Pulmonary artery endothelial cell (primary cell): ENCODE measurements at regions not wholly inside any gene's neighbourhood (a gene's known extent, or its start where the extent isn't known, plus 50 kb on each side); places are given as distances from the start of the nearest gene placed in this dataset.
"Not testable (repeated sequence)": the region's sequence is repeated elsewhere in the genome, so short reads cannot be mapped to it uniquely, and the experiment has no call there.

Experiments
- DNase-seq: peaks from one replicate; pipeline ENCODE4 v3.0.0-alpha.2; 2011; ENCODE audit warnings: low read depth, low spot score

DNA sequence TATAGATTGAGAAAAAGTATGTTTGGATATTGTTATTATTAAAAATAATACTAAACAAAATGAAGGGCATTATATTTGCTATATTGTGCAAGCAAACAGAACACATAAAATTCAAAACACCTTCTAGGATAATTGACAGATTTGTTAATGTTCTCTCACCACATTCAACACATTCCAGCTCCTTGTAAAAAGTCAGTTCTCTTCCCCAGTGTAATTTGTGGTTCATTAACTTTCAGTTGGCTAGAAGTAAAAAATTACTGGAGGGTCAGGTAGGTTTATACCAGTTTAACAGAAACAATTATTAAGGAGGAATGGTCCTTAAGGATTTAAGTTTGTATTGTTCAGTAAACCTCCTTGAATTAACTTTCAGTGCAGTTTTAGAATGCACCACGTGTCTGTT lies 1235.3 kb upstream of the ADGRL2 start:
- no peak for DNase-seq

GRCh38 chr1:80542231-80542630 lies 1258.5 kb upstream of the ADGRL2 start:
- DNase-seq = no peak

DNA sequence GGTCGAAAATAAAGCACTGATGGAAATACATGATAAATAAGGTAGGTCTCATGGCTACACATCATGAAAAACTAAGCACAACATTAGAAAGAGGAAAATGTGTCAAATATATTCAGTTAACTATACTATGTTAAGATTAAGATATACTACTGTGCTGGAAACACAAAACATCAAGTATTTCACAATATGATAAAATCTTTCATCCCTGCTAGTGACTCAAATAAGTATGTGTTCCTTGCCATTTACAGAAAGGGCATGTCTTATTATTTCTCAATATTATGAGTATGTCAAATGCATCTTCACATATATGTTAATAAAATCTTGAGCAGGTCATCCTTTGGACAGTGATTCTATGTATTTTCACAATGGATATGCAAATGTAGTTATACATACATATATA lies 1260.1 kb upstream of the ADGRL2 start:
- no peak for DNase-seq

GRCh38 chr1:80540149-80540548 lies 1260.6 kb upstream of the ADGRL2 start:
- DNase-seq = no peak

- DNase-seq = not testable (repeated sequence)
Observed at GRCh38 chr1:80539298-80539697, 1261.4 kb upstream of the ADGRL2 start.

DNA sequence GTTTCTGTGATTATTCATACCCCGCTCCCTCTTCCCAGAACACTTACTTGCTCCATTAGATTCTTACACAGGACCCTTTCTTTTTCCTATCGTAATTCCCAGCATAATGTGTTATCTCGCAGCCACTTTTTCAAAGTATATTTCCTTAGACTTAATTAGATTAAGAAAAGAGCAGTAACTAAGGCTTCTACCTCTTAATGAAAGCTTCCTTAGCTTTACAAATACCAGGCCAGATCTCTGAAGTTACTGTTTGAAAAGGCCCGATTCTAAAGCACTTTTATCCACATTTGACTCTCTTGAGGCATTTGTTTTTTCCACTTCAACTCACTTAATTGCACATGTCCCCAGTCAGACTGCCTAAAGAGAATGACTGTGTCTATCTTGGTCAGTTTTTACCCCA lies 1264.3 kb upstream of the ADGRL2 start:
- no peak for DNase-seq

DNA sequence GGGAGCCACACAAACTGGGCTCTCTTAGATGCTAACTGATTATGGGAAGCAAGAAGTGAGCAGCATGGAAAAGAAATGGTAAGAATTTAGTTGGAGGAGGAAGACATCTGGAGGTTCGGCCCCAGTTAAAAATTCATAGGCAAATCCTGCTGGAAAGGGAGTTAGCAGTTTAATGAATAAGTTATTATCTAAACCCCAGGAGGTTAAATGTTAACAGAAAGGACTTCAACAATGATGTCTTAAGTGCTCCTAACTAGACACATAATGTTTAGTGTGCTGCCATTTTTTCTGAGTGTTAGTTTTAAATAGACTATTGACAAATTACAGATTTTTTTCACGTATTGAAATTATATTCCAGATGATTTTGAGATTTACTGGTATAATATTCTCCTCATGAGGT lies 1265.3 kb upstream of the ADGRL2 start:
- no peak for DNase-seq

DNA sequence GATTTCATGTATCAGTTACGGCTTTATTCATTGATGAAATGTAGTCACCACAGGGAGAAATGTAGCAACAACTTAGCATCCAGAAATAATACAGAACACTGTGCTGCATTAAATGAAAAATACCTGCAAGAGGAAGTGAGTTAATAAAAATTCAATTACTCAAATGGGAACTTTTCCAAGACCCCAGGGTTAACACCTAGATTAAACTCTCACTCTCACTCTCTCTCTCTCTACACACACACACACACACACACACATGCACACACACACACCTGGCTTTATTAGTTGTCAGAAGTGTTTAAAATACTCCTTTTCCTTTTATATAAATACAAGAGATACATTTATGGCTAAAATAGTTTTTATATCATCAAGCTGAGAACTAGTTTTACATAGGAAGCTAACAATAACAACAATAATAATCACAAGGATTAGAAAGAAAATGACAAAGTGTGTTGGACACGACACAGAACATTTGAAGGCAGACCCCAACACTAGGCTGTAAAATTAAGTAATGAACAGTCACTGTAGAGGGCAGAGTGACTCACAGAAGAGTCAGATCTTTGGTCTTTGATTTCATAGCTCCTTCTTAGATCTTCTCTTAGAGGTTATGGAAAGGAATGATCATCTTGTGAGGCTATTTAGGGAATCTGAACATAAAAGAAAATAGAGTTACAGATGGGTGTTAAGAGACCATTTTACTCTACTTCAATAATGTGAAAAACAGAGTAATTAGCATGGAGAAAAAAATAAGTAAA lies 1266.0 kb upstream of the ADGRL2 start:
- DNase-seq = no peak

GRCh38 chr1:80533775-80534334 lies 1266.9 kb upstream of the ADGRL2 start:
- no peak for DNase-seq

DNA sequence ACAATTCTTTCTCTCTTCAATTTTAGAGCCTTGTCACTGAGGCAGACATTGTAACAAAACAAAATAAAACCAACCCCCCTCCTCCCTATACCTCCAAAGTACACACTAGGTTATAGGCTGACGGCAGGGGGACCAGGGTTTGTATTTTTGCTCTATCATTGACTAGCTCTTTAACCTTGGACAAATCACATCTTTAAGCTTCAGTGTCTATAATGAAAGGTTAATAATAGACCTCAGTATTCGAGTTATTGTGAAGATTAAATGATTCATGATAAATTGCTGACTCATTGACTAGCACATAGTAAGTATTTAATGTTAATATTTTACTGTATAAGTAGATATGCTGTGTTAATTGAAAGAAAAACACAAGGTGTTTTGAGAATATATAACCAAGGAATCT lies 1267.6 kb upstream of the ADGRL2 start:
- DNase-seq = no peak

DNA sequence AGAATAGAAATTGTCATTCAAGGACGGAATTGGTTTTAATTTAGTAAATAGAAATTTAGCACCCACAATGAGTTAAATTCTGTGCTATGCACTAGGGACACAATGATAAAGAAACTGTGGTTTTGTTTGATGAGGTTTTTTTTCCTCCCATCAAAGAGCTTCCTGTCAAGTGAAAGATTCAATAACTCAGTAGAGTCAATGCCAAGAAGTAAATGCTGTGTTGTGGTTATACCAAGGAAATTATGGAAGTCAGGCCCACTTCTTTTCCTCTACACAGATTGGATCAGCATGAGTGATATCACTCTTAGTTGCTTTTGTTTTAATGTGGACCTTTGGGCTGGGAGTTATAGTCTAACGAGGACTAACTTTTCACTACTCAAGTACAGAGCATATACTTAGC lies 1269.6 kb upstream of the ADGRL2 start:
- no peak for DNase-seq

- DNase-seq = no peak
Observed at GRCh38 chr1:80529546-80529945, 1271.2 kb upstream of the ADGRL2 start.

- DNase-seq = no peak
Observed at GRCh38 chr1:80523861-80524260, 1276.9 kb upstream of the ADGRL2 start.

GRCh38 chr1:80523071-80523470 lies 1277.7 kb upstream of the ADGRL2 start:
- DNase-seq = not testable (repeated sequence)

GRCh38 chr1:80520949-80521348 lies 1279.8 kb upstream of the ADGRL2 start:
- DNase-seq = no peak

- no peak for DNase-seq
Observed at GRCh38 chr1:80517062-80517461, 1283.7 kb upstream of the ADGRL2 start.

DNA sequence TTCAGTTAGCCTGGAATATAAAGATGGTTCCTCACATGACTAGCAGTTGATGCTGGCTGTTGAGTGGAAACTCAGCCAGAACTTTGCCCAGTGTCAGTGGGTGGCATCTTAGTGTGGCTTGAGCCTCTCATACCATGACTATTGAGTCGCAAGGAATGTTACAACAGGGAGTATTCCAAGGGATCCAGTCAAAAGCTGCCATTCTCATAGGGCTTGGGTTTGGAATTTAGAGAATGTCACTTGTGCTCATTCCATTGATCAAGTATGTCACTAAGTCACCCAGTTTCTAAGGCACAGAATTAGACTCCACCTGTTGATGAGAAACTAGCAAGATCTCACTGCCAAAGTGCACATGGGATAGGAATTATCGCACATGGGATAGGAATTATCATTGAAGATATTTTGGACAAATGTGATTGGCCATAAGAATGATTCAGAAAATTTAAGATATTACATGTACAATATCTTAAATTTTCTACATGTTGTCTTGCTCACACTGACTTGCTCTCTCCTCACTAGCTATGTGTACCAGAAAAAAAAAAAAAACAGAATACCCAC lies 1290.7 kb upstream of the ADGRL2 start:
- DNase-seq = no peak

GRCh38 chr1:80506216-80506615 lies 1294.5 kb upstream of the ADGRL2 start:
- no peak for DNase-seq

- DNase-seq = no peak
Observed at GRCh38 chr1:80498673-80499072, 1302.1 kb upstream of the ADGRL2 start.

GRCh38 chr1:80495806-80496205 lies 1304.9 kb upstream of the ADGRL2 start:
- DNase-seq = no peak

GRCh38 chr1:80472145-80472544 lies 1328.6 kb upstream of the ADGRL2 start:
- no peak for DNase-seq

DNA sequence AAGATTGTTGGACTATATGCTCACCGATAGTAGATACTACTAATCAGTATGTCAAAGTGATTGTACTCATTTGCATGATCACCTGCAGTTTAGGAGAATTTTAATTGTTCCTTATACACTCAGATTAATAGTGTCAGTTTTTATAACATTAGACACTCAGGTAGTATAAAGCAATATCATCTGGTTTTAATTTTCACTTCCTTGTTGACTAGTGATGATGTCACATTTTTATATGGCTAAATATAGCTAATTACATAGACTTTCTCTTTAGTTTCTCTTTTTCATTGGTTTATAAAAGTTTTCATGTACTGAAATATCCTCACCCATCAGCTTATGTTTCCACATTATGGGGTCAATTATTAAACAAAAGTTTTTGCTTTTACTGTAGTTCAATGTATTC lies 1332.4 kb upstream of the ADGRL2 start:
- no peak for DNase-seq

- DNase-seq = no peak
Observed at GRCh38 chr1:80462006-80462405, 1338.7 kb upstream of the ADGRL2 start.
